Kidney epithelial cell (primary cell): ENCODE measurements at regions not wholly inside any gene's neighbourhood (a gene's known extent, or its start where the extent isn't known, plus 50 kb on each side); places are given as distances from the start of the nearest gene placed in this dataset.

ENCODE experiments used
- DNase-seq: peaks from one replicate; pipeline ENCODE4 v3.0.0-alpha.2; 2010; ENCODE audit warnings: low read depth
- H3K27me3 ChIP-seq: 2 replicates; pipeline ENCODE4 v1.6.0; 2011; ENCODE audit warnings: low read length; ENCODE audit not compliant: control insufficient read depth, insufficient read depth
- H3K36me3 ChIP-seq: 2 replicates; pipeline ENCODE4 v1.5.1; 2011; ENCODE audit warnings: low read length; ENCODE audit not compliant: control insufficient read depth, insufficient read depth
- H3K4me3 ChIP-seq: 2 replicates; pipeline ENCODE4 v1.5.1; 2011; ENCODE audit warnings: low read depth, mild to moderate bottlenecking, control low read depth, low read length
- CTCF ChIP-seq: IDR thresholded peaks from 2 replicates; pipeline ENCODE4 v1.5.1; 2011; ENCODE audit warnings: mild to moderate bottlenecking, moderate library complexity, low read length, control low read depth, inconsistent platforms; ENCODE audit not compliant: insufficient read depth, poor library complexity, severe bottlenecking

GRCh38 chr18:75500545-75500944 lies 73.0 kb upstream of the SMIM21 start:
- Histone ChIP-seq H3K36me3 (no peaks in the 10 kb centered on the region), H3K27me3 (no peaks in the 10 kb centered on the region), H3K4me3 (no peak overlapping the region)
- DNase-seq: no peak
- TF ChIP-seq CTCF: no peak

GRCh38 chr18:75497576-75498235 lies 70.2 kb upstream of the SMIM21 start:
- TF ChIP-seq CTCF: no peak
- H3K27me3 ChIP-seq: no peaks in the 10 kb centered on the region

GRCh38 chr18:75496151-75496550 lies 68.6 kb upstream of the SMIM21 start:
- H3K27me3 ChIP-seq: no peaks in the 10 kb centered on the region
- no peak overlapping the region for H3K4me3 ChIP-seq
- no peaks in the 10 kb centered on the region for H3K36me3 ChIP-seq
- no peak for DNase-seq
- no peak for TF ChIP-seq CTCF

More at GRCh38 chr18:75497576-75498235, 70.2 kb upstream of the SMIM21 start:
- DNase-seq: no peak
- H3K4me3 ChIP-seq: no peak overlapping the region
- no peaks in the 10 kb centered on the region for H3K36me3 ChIP-seq

- no peak for DNase-seq
- H3K36me3 ChIP-seq: no peaks in the 10 kb centered on the region
- H3K4me3 ChIP-seq: no peak overlapping the region
- H3K27me3 ChIP-seq: no peaks in the 10 kb centered on the region
- no peak for TF ChIP-seq CTCF
These were observed 65.3 kb upstream of the SMIM21 start for GRCh38 chr18:75492852-75493251.

GRCh38 chr18:75491361-75491760 lies 63.9 kb upstream of the SMIM21 start:
- no peak for TF ChIP-seq CTCF
- H3K27me3 ChIP-seq: no peaks in the 10 kb centered on the region
- no peak for DNase-seq
- H3K4me3 ChIP-seq: no peak overlapping the region
- H3K36me3 ChIP-seq: no peaks in the 10 kb centered on the region
